LNCaP clone FGC (cell line): ENCODE measurements at regions not wholly inside any gene's neighbourhood (a gene's known extent, or its start where the extent isn't known, plus 50 kb on each side); places are given as distances from the start of the nearest gene placed in this dataset.

ENCODE experiments used
- DNase-seq: peaks from one replicate; pipeline ENCODE4 v3.0.0-alpha.2; 2011; ENCODE audit warnings: low read depth
- H3K4me3 ChIP-seq: 2 replicates; pipeline ENCODE4 v1.5.1; 2011; ENCODE audit warnings: mild to moderate bottlenecking, low read depth, low read length, control low read depth
- CTCF ChIP-seq: IDR thresholded peaks from 2 replicates; pipeline ENCODE4 v1.5.1; 2012; ENCODE audit warnings: mild to moderate bottlenecking; ENCODE audit not compliant: control insufficient read depth, insufficient read depth; ENCODE audit errors: extremely low read depth

DNA sequence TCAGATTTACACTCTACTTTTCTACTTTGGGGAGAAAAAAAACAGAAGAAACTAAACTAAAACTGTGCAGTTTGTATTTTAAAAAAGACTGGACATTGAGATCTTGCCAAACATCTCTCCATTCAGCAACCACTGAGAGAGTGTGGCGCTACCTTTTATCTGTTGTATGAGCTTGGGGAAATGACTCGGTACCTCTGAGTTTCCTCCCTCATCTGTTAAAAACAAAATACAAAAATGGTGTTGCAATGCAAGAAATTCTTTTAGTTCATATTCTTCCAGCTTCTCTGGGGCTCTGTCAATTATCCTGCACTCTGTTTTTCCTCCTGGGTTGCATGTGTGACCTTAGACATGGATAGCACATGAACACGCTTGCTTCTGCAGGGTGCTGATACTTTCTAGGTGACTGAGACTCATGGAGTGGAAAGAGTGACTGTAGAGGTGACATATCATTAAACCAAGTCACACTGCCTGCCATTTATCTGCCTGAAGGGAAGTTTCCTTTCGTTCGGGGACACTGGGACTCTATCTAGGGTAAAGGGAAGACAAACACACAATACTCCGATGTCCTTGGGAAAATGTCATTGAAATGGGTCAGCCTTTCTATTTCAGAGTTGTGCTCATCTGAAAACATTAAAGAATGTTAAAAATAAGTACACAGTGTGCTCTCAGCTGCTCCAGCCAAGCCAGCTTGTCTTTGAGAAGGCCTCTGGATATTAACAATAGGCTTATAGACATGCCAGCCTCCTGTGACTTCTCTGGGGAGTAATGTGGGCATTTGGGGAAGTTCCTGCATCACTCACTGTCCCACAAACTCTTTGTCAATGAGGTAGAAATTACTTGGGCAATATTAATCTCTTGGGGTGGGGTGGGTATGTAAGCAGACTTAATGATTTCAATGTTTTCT is 91.4 kb downstream of the TRIB2 start:
- DNase-seq = no peak
- TF ChIP-seq CTCF = no peak
- H3K4me3 ChIP-seq = no peak overlapping the region

GRCh38 chr2:12809526-12809925 is 92.8 kb downstream of the TRIB2 start:
- TF ChIP-seq CTCF = no peak
- no peak overlapping the region for H3K4me3 ChIP-seq
- no peak for DNase-seq

- no peak for DNase-seq
- H3K4me3 ChIP-seq = no peak overlapping the region
- TF ChIP-seq CTCF = no peak
Observed at GRCh38 chr2:12811916-12812315, 95.2 kb downstream of the TRIB2 start.

DNA sequence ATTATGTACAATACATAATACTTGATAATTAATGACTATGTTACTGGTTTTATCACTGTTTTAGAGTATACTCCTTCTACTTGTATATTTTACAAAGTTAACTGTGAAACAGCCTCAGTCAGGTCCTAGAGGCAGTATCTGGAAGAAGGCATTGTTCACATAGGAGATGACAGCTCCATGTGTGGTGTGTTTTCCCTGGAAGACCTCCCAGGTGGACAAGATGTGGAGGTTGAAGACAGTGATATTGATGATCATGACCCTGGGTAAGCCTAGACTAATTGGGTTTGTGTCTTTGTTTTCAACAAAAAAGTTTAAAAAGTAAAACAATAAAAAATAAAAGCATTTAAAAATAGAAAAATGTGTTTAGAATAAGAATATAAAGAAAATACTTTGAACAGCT is 96.4 kb downstream of the TRIB2 start:
- no peak for TF ChIP-seq CTCF
- no peak overlapping the region for H3K4me3 ChIP-seq
- no peak for DNase-seq

DNA sequence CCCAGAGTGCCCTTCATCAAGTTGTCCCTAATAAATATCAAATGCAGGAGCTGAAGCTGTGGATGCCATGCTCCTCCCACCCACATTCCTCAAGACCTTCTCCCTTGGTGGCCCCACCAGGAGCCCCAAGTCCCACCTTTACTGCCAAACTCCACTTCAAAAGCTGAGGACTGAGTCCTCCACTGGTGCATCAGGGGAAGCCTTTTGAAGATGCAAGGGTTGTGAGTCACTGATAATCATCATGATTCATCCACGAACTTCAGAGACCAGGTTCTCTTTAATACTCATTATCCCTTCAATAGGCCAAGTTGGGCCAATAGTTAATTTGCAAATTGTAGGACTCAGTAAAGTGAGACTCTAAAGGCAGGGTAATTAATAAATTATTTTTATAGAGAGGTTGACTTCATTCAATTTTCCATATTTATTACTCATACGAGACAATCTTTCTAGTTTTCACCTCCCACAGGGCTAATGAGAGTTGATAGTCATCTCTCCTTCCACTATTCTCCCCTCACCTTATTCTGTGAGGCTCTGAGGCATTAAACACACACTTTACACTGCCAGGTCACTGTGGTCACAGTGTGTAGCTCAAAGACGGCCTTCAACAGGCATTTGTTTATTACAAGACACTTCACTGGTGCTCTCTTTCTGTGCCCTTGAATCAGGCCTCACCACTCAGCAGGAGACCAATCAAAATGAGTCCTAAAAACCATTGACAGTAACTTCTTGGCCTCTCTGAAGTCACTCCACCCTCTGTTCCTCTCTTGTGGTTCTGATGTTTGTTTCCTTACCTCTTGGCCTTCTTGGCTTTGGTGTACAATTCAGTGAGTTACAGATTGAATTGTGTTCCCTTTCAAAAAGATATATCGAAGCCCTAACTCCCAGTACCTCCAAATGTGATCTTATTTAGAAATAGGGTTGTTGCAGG is 99.9 kb downstream of the TRIB2 start:
- DNase-seq = no peak
- no peak for TF ChIP-seq CTCF
- H3K4me3 ChIP-seq = no peak overlapping the region

- no peak for TF ChIP-seq CTCF
- no peak for DNase-seq
Observed at GRCh38 chr2:12817870-12818269, 101.1 kb downstream of the TRIB2 start.

More at GRCh38 chr2:12817870-12818269, 101.1 kb downstream of the TRIB2 start:
- H3K4me3 ChIP-seq = no peak overlapping the region
